Right atrium auricular region (tissue), 2 donors: ENCODE measurements at regions not wholly inside any gene's neighbourhood (a gene's known extent, or its start where the extent isn't known, plus 50 kb on each side); places are given as distances from the start of the nearest gene placed in this dataset.

ENCODE experiments used
- DNase-seq: peaks from one replicate; pipeline ENCODE4 v3.0.0-alpha.2; 2019; ENCODE audit warnings: low spot score
- H3K27ac ChIP-seq, 2 donors: fragments of 200-600 bp; sonication (generic); 1 replicate in 1 of 2; 2 replicates in 1 of 2; pipeline ENCODE4 v1.5.1; 2016 to 2019
- H3K27me3 ChIP-seq, 2 donors: fragments of 200-600 bp; sonication (generic); one replicate each; pipeline versions ENCODE4 v1.5.1 to v1.6.0; 2017 to 2019
- H3K36me3 ChIP-seq: fragments of 200-600 bp; sonication (generic); one replicate; pipeline ENCODE4 v1.5.1; 2016
- H3K4me1 ChIP-seq, 2 donors: fragments of 200-600 bp; sonication (generic); one replicate each; pipeline versions ENCODE4 v1.5.1 to v1.6.0; 2017 to 2019
- H3K4me3 ChIP-seq, 2 donors: fragments of 200-600 bp; sonication (generic); 1 replicate in 1 of 2; 2 replicates in 1 of 2; pipeline ENCODE4 v1.5.1; 2017 to 2019; ENCODE audit warnings: mild to moderate bottlenecking in 1 of 2, moderate library complexity in 1 of 2
- H3K9me3 ChIP-seq, 2 donors: fragments of 200-600 bp; sonication (generic); one replicate each; pipeline ENCODE4 v1.5.1; 2019
- CTCF ChIP-seq, 2 donors: fragments of 200-600 bp; sonication (generic); IDR thresholded peaks; one replicate each; pipeline ENCODE4 v1.5.1; 2019; ENCODE audit warnings: antibody characterized with exemption in 2 of 2

- DNase-seq: no peak
- Histone ChIP-seq H3K4me1 (no peaks in the 10 kb centered on the region), H3K27ac (no peak overlapping the region), H3K36me3 (no peaks in the 10 kb centered on the region), H3K4me3 (no peak overlapping the region), H3K27me3 (no peaks in the 10 kb centered on the region), H3K9me3 (no peaks in the 10 kb centered on the region)
- no peak for TF ChIP-seq CTCF (IDR thresholded peaks at IDR 0.05)
These were observed 454.3 kb downstream of the TLE1 start for GRCh38 chr9:81234924-81235610.

GRCh38 chr9:81231011-81231410 is 458.3 kb downstream of the TLE1 start:
- no peaks in the 10 kb centered on the region for H3K4me1 ChIP-seq
- H3K4me3 ChIP-seq: no peak overlapping the region
- no peak overlapping the region for H3K27ac ChIP-seq
- no peaks in the 10 kb centered on the region for H3K9me3 ChIP-seq
- no peak for DNase-seq
- H3K27me3 ChIP-seq: no peaks in the 10 kb centered on the region
- TF ChIP-seq CTCF (IDR thresholded peaks at IDR 0.05): no peak
- no peaks in the 10 kb centered on the region for H3K36me3 ChIP-seq

- Histone ChIP-seq H3K27ac (no peak overlapping the region), H3K36me3 (no peaks in the 10 kb centered on the region), H3K9me3 (no peaks in the 10 kb centered on the region), H3K27me3 (no peaks in the 10 kb centered on the region), H3K4me1 (no peaks in the 10 kb centered on the region), H3K4me3 (no peak overlapping the region)
- no peak for DNase-seq
- TF ChIP-seq CTCF (IDR thresholded peaks at IDR 0.05): no peak
These were observed 461.7 kb downstream of the TLE1 start for GRCh38 chr9:81227507-81228245.

DNA sequence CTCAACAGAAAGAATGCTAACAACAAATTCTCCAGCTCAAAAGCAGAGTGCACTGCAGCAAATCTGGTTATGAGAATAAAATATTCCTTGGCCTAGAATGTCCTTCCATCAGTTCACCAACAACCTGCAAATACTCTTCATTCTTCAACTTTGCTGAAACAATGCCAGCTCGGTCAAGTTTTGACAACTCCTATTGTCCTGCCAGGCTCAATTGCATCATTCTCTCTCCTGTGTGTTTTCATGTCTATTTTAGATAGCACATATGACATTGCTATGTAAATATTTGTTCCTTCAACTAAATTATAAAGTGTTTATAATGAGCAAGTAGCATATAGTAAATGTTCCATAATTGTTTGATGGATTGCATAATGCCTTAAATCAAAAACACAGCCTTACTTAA is 463.8 kb downstream of the TLE1 start:
- DNase-seq: no peak
- no peak for TF ChIP-seq CTCF (IDR thresholded peaks at IDR 0.05)

GRCh38 chr9:81224166-81225081 is 464.9 kb downstream of the TLE1 start:
- Histone ChIP-seq H3K27me3 (no peaks in the 10 kb centered on the region), H3K36me3 (no peaks in the 10 kb centered on the region), H3K4me3 (no peak overlapping the region), H3K4me1 (no peaks in the 10 kb centered on the region), H3K9me3 (no peaks in the 10 kb centered on the region), H3K27ac (no peak overlapping the region)
- TF ChIP-seq CTCF (IDR thresholded peaks at IDR 0.05): no peak
- no peak for DNase-seq

More for the DNA sequence above, 463.8 kb downstream of the TLE1 start:
- Histone ChIP-seq H3K27me3 (no peaks in the 10 kb centered on the region), H3K4me3 (no peak overlapping the region), H3K9me3 (no peaks in the 10 kb centered on the region), H3K36me3 (no peaks in the 10 kb centered on the region), H3K4me1 (no peaks in the 10 kb centered on the region), H3K27ac (no peak overlapping the region)
